CD4-positive, alpha-beta T cell treated with Interleukin-4 for 4 hours (primary cell): ENCODE measurements at regions not wholly inside any gene's neighbourhood (a gene's known extent, or its start where the extent isn't known, plus 50 kb on each side); places are given as distances from the start of the nearest gene placed in this dataset.

Experiments
- DNase-seq: peaks from one replicate; pipeline ENCODE4 v3.0.0-alpha.2; 2020

- DNase-seq, result no peak
Measured at GRCh38 chr4:31298737-31299136, 578.6 kb downstream of the PCDH7 start.

GRCh38 chr4:31307029-31307428 is 586.9 kb downstream of the PCDH7 start:
- no peak for DNase-seq

DNA sequence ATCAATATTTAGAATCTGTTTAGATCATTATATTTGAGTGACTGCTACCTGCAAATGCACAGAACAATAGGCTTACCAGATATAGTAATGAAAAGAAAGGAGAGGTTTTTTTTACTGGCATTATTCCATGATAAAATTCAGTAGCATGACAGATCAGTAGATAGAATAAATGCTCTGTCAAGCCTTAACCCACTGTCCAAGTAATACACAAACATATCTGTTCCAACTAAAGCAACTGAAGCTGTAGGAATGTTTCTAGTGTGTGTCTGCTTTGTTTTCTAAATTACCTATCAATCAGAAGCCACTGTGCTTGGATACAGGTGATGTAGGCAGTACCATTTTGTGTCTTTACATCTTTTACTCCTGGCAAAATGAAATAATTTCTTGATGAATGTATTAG is 604.6 kb downstream of the PCDH7 start:
- no peak for DNase-seq

DNA sequence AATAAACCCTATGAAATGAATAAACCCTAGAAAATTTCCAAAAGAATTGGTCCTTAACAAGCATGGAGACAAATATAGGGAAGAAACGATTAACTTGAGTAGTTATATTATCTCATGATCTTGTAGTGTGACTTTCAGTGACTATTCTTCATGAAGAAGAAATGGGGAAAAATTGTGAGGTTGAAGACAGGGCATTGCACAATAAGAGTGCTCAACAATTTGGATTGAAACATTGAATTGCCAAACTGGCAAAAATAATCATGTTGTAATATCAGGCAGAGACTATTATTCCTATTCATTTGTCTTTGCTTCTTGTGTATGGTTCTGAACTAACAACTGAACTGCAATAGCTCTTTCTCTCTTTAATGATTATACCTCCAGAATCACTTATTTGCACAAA is 605.1 kb downstream of the PCDH7 start:
- DNase-seq, result no peak

DNA sequence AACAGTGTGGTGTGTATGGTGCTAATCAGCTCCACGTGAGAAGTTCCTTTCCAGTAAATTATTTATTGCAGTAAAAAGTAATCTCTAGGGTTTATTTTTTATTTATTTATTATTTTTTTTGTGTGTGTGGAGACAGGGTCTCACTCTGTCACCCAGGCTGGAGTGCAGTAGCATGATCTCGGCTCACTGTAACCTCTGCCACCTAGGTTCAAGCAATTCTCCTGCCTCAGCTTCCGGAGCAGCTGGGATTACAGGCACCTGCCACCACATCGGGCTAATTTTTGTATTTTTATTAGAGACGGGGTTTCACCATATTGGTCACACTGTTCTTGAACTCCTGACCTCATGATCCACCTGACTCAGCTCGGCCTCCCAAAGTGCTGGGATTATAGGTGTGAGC is 606.9 kb downstream of the PCDH7 start:
- no peak for DNase-seq

DNA sequence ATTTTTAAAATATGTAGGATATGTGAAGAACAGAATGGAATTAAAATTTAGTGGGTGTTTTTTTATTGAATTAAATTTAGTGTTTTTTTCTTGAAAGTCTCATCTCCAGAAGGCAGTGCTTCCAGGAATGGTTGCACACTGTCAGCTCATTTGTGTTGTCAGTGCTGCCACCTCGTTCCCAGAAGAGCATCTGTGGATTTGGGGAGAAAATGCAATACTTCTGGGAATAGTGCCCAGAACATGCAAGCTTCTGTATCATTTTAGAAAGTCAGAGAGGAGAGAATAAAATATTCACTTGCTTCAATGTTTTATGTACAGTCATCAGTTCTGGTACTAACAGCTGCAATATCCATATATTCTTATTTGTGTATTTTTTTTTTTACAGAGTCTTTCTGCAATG is 608.8 kb downstream of the PCDH7 start:
- no peak for DNase-seq

GRCh38 chr4:31334086-31334910 is 614.1 kb downstream of the PCDH7 start:
- no peak for DNase-seq

DNA sequence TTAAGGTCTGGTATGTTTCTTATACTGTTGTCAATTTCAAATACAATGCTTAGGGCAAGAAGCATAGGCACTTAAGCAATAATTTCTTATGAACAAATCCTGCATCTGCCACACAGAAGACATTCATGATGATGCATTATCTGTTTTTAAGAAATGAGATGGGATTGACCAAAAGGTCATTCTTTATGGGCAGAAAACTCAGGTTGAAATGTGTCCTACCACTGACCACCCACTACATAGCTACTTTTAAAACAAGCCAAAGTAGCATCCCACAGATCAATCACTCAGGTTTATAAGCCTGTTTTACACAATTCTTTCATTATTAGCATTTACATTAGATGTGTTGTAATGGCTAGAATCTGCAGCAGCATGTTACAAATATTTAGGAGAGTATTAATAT is 617.8 kb downstream of the PCDH7 start:
- DNase-seq, result no peak

- no peak for DNase-seq
Measured at GRCh38 chr4:31341601-31342359, 621.6 kb downstream of the PCDH7 start.

GRCh38 chr4:31343061-31343460 is 622.9 kb downstream of the PCDH7 start:
- DNase-seq, result no peak

GRCh38 chr4:31349907-31350306 is 629.7 kb downstream of the PCDH7 start:
- DNase-seq, result no peak

DNA sequence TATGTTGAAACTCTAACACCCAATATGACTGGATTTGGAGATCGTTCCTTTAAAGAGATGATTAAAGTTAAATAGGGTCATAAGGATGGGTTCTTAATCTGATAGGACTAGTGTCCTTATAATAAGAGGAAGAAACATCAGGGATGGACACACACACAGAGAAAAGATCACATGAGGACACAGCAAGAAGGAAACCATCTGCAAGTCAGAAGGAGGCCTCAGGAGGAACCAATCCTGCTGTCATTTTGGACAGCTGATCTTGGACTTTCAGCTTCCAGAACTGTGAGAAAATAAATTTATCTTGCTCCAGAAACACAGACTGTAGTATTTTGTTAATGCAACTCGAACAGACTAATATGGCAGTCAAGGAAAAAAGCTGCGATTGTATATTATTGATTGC is 631.5 kb downstream of the PCDH7 start:
- DNase-seq, result no peak

DNA sequence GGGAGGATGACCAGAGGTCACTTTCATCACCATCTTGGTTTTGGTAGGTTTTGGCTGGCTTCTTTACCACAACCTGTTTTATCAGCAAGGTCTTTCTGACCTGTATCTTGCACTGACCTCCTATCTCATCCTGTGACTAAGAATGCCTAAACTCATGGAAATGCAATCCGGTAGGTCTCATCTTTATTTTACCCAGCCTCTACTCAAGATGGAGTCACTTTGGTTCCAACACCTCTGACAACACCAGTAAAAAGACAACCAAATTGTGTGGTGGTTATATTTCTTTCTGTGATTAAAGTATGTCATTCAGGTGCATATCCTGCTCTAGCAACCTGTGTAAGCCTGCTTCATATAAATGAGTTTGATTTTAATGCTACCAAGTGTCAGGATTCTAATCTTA is 636.7 kb downstream of the PCDH7 start:
- DNase-seq, result no peak

GRCh38 chr4:31360786-31361185 is 640.6 kb downstream of the PCDH7 start:
- no peak for DNase-seq

GRCh38 chr4:31362756-31363155 is 642.6 kb downstream of the PCDH7 start:
- no peak for DNase-seq

DNA sequence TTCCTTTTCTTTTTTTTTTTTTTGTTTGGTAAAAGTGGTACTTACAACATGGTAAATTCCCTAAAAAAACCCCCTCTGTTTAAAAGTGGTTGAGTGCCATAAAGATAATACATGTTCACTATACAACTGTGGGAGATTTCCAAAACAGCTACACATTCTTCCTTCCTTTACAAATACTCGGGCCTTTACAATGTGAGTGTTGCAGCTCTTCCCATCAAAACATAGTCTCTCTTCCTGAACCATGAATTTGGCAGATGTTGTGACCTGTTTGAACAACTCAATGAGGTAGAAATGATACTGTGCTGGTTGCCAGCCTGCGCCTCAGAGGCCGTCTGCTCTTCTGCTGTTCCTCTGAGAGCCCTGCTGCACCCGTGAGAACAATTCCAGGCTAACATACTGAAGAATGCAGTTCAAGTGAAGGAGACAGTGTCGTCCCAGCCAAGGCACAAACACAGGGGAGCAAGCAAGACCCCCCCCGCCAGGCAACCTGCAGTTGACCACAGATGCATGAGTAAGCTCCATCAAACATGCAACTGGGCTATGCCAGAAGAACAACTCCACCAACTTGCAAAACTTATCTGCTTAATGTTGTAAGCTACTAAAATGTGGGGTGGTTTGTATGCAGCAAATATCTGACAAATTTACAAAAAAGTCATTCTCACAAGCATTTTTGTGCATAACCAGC is 645.0 kb downstream of the PCDH7 start:
- no peak for DNase-seq

- no peak for DNase-seq
Measured at GRCh38 chr4:31366041-31366440, 645.9 kb downstream of the PCDH7 start.

DNA sequence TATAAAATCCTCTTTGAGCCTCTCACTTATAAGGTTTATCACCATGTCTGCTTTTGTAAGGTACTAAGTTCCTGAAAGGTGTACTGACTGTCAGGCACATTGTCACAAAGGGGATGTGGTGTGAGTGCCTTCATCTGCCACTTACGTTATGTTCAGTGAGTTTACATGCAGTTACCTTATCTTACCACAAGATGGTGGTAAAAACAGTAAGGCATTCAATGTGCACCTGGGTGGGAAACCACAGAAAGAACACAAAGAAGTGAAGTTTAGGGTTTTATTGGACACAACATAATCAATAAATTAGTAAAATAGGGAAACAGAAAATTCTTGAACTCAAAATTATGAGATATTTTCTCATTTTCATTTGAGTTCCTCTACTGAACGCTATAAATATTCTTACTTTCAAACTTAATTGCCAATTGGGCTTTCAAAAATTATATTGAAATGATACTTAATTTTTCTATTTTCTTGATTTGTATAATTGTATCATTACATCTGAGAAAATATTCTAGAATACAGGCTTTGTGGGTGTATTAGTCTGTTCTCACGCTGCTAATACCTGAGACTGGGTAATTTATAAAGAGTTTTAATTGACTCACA is 650.8 kb downstream of the PCDH7 start:
- DNase-seq, result peak; percentile 10

- DNase-seq, result no peak
Measured at GRCh38 chr4:31374256-31374960, 654.2 kb downstream of the PCDH7 start.

DNA sequence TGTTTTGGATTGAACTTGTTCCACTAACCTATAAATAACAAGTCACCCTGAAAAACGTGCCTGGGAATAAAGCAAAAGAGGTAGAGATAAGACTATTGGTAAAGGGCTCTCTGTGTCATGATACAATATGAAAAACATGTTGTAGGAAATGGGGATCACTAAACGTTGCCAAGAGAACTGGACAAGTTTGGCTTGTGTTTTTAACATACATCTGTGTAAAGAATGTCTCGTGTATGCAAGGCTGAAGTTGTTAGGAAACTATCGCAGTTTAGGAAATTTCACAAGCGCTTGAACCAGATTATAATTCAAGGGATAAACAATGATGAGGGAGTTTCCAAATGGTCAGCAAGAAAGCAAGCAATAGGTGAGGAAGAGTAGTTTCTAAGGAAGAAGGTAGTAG is 655.8 kb downstream of the PCDH7 start:
- no peak for DNase-seq

- no peak for DNase-seq
Measured at GRCh38 chr4:31379364-31379763, 659.2 kb downstream of the PCDH7 start.

DNA sequence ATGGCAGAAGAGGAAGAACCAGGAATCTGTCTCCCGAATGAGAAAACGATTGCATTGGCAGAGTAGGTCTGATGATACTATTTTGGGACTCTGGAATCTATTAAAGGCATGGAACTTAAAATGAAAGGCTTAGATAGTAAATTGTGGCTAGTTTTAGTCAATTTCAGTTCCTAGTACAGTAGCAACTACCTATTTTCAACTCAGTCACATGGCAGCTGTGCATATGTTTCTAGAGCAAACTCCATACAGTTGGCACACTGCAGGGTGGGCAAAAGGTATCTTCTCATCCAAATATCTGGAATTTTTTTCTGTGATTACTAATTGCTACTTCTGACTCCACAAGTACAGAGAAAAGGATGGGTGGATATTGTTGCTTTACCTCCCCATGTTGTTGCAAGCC is 663.6 kb downstream of the PCDH7 start:
- DNase-seq, result no peak

GRCh38 chr4:31390849-31391248 is 670.7 kb downstream of the PCDH7 start:
- DNase-seq, result no peak
